ENCODE measurements at regions not wholly inside any gene's neighbourhood (a gene's known extent, or its start where the extent isn't known, plus 50 kb on each side); places are given as distances from the start of the nearest gene placed in this dataset.
"Not testable (repeated sequence)": the region's sequence is repeated elsewhere in the genome, so short reads cannot be mapped to it uniquely, and the experiment has no call there.

- DNase-seq (ENCODE audit: low read depth): no peak
Observed at GRCh38 chr4:132094017-132094416, 1055.1 kb upstream of the PCDH10 start.

GRCh38 chr4:132097041-132097440 is 1052.1 kb upstream of the PCDH10 start:
- DNase-seq (ENCODE audit: low read depth): no peak

- peak; percentile 31 for DNase-seq (ENCODE audit: low read depth)
Observed at GRCh38 chr4:132101526-132101925, 1047.6 kb upstream of the PCDH10 start.

- peak; percentile 56 for DNase-seq (ENCODE audit: low read depth)
Observed at GRCh38 chr4:132108784-132109183, 1040.3 kb upstream of the PCDH10 start.

GRCh38 chr4:132114885-132115284 is 1034.2 kb upstream of the PCDH10 start:
- DNase-seq (ENCODE audit: low read depth): peak; percentile 17

GRCh38 chr4:132122741-132123140 is 1026.4 kb upstream of the PCDH10 start:
- DNase-seq (ENCODE audit: low read depth): not testable (repeated sequence)

GRCh38 chr4:132123870-132124623 is 1025.0 kb upstream of the PCDH10 start:
- peak; percentile 4 for DNase-seq (ENCODE audit: low read depth)

- no peak for DNase-seq (ENCODE audit: low read depth)
Observed at GRCh38 chr4:132124624-132124974, 1024.5 kb upstream of the PCDH10 start.

GRCh38 chr4:132125131-132125530 is 1024.0 kb upstream of the PCDH10 start:
- no peak for DNase-seq (ENCODE audit: low read depth)

GRCh38 chr4:132132433-132132832 is 1016.7 kb upstream of the PCDH10 start:
- DNase-seq (ENCODE audit: low read depth): no peak

- DNase-seq (ENCODE audit: low read depth): no peak
Observed at GRCh38 chr4:132169660-132170059, 979.4 kb upstream of the PCDH10 start.

- DNase-seq (ENCODE audit: low read depth): peak; percentile 52
Observed at GRCh38 chr4:132180020-132180427, 969.1 kb upstream of the PCDH10 start.

- DNase-seq (ENCODE audit: low read depth): peak; percentile 5
Observed at GRCh38 chr4:132195176-132195575, 953.9 kb upstream of the PCDH10 start.

- DNase-seq (ENCODE audit: low read depth): no peak
Observed at GRCh38 chr4:132203618-132204017, 945.5 kb upstream of the PCDH10 start.

GRCh38 chr4:132214519-132214918 is 934.6 kb upstream of the PCDH10 start:
- no peak for DNase-seq (ENCODE audit: low read depth)

GRCh38 chr4:132218406-132218805 is 930.7 kb upstream of the PCDH10 start:
- DNase-seq (ENCODE audit: low read depth): peak; percentile 21

- peak; percentile 69 for DNase-seq (ENCODE audit: low read depth)
Observed at GRCh38 chr4:132227151-132227856, 921.8 kb upstream of the PCDH10 start.

GRCh38 chr4:132227857-132228165 is 921.3 kb upstream of the PCDH10 start:
- DNase-seq (ENCODE audit: low read depth): peak; percentile 68

GRCh38 chr4:132228676-132229075 is 920.4 kb upstream of the PCDH10 start:
- no peak for DNase-seq (ENCODE audit: low read depth)

GRCh38 chr4:132230025-132230424 is 919.1 kb upstream of the PCDH10 start:
- no peak for DNase-seq (ENCODE audit: low read depth)

- DNase-seq (ENCODE audit: low read depth): no peak
Observed at GRCh38 chr4:132238697-132239096, 910.4 kb upstream of the PCDH10 start.

- no peak for DNase-seq (ENCODE audit: low read depth)
Observed at GRCh38 chr4:132240081-132240480, 909.0 kb upstream of the PCDH10 start.

GRCh38 chr4:132245319-132245718 is 903.8 kb upstream of the PCDH10 start:
- no peak for DNase-seq (ENCODE audit: low read depth)

GRCh38 chr4:132264176-132264575 is 884.9 kb upstream of the PCDH10 start:
- no peak for DNase-seq (ENCODE audit: low read depth)

Measured in amniotic epithelial cell (primary cell).